HL-60 (cell line): ENCODE measurements at regions not wholly inside any gene's neighbourhood (a gene's known extent, or its start where the extent isn't known, plus 50 kb on each side); places are given as distances from the start of the nearest gene placed in this dataset.

Experiments
- CTCF ChIP-seq: IDR thresholded peaks from one replicate; pipeline ENCODE4 v1.5.1; 2011; ENCODE audit warnings: low read length, control low read depth, inconsistent platforms; ENCODE audit not compliant: insufficient read depth
- GABPA ChIP-seq: IDR thresholded peaks from 2 replicates; pipeline ENCODE4 v1.6.1; 2012; ENCODE audit warnings: low read depth
- POLR2AphosphoS5 ChIP-seq: IDR thresholded peaks from 2 replicates; pipeline ENCODE4 v1.6.1; 2012; ENCODE audit warnings: low read depth
- REST ChIP-seq: IDR thresholded peaks from 2 replicates; pipeline ENCODE4 v1.6.1; 2012; ENCODE audit warnings: low read depth; ENCODE audit not compliant: insufficient replicate concordance
- SPI1 ChIP-seq: IDR thresholded peaks from 2 replicates; pipeline ENCODE4 v1.6.1; 2012; ENCODE audit warnings: low read depth, mild to moderate bottlenecking, borderline replicate concordance

GRCh38 chr4:111924696-111925095, 220.6 kb upstream of the FAM241A start:
- TF ChIP-seq CTCF: no peak
- no peak for TF ChIP-seq POLR2AphosphoS5
- TF ChIP-seq GABPA: no peak
- TF ChIP-seq SPI1: no peak
- no peak for TF ChIP-seq REST
